GM19328 (cell line): ENCODE measurements at regions not wholly inside any gene's neighbourhood (a gene's known extent, or its start where the extent isn't known, plus 50 kb on each side); places are given as distances from the start of the nearest gene placed in this dataset.
"Not testable (repeated sequence)": the region's sequence is repeated elsewhere in the genome, so short reads cannot be mapped to it uniquely, and the experiment has no call there.

Experiments
- ATAC-seq: cut with Tn5 transposase; IDR thresholded peaks from one replicate; pipeline ENCODE4 v1.9.1; 2021; ENCODE audit warnings: mild to moderate bottlenecking, moderate library complexity; ENCODE audit not compliant: unreplicated experiment

DNA sequence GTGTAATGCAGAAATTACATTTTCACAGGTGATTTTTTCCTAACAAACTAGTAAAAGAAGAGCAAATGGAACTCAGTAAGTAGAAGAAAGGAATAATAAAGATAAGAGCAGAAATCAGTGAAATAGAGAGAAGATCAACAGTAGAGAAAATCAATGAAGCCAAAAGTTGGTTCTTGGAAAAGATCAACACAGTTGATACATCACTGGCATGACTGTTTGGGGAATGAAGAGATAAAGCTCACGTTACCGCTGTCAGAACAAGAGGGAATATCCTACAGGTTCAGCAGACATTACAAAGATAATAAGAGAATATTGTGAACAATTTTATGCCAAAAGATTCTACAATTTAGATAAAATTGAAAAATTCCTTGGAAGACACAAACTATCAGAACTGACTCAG is 146.4 kb downstream of the ACTR3B start:
- no peak for ATAC-seq

- no peak for ATAC-seq
Observed at GRCh38 chr7:152907042-152907761, 147.7 kb downstream of the ACTR3B start.

DNA sequence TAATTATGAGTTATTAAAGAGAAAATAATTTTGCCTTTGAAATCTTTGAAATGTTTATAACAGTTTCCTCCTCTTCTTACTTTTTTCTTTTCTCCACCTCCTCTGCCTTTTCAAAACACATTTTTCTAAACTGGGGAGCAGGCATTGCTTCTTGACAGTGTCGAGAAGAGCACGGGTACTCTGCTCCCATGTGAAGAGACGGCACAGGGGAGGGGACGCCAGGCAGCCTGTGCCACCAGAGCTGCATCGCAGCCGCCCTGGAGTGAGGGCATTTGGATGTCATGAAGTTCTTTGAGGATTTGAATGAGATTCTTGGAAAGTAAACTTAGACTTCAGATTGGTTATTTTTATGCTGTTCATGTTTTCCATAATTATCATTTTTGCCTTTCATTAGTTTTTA is 149.7 kb downstream of the ACTR3B start:
- ATAC-seq, result no peak

DNA sequence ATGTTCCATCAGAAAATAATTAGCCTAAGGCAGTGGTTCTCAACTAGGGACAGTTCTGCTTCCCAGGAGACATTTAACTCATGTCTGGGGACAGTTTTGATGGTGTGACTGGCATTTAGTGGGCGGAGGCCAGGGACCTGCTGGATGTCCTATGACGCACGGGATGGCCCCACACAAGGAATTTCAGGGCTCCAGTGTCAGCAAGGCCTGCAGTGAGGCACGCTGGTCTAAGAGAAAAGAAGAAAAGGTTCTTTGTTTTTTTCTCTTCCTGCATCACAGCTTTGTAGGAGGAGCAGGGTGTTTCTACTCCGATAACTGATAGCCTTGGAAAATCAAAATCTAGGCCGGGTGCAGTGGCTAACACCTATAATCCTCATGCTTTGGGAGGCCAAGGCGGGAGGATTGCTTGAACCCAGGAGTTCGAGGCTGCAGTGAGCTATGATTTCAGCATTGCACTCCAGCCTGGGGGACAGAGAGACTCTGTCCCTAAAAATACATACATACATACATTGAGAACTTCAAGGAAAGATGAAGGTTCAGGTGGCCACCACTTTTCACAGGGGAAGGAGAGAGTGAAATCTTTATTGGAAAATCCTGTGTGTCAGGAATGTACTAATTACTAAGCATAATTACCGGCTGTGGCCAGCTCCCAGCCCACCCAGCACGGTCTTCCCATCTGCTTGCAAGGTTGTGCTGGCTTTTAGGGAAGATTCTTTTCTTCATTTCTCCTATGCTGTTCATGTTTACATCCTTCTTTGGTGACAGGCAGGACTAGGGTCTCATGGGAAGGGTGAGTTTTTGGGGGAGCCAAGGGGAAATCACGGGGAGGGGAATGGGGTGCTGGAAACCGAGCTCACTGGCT is 150.4 kb downstream of the ACTR3B start:
- ATAC-seq, result no peak

DNA sequence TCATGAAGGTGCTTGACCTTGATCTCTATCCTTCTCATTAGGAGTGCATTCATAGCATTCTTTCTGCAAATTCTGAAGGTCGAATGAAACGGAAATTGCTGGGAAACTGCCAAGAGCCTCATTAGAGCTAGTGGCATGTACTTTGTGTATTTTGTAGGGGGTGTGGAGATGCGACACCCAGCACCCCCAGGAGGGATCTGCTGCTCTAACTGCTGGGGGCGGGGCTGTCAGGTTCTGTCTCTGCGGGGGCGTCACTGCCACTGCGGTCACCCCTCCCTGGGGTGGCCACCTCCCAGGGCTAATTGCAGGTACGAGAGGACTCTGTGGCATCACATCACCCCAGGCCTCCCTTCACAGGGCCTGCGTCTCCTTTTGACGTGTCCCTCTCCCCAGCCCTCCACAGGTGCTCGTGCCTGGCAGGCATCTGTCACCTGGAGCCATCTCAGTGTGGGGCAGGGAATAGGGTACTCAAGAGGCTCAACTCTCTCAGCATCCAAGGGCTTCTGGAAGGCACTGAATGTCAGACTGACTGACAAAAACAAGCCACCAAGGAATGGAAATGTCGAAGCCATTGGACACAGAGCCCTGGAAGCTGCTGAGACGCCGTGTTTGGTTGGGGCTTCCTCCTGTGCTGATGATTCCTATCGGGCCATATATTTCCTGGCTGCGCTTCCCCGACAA is 151.1 kb downstream of the ACTR3B start:
- ATAC-seq, result no peak

- no peak for ATAC-seq
Observed at GRCh38 chr7:152911226-152911560, 151.6 kb downstream of the ACTR3B start.

- ATAC-seq, result no peak
Observed at GRCh38 chr7:152911922-152912321, 152.4 kb downstream of the ACTR3B start.

DNA sequence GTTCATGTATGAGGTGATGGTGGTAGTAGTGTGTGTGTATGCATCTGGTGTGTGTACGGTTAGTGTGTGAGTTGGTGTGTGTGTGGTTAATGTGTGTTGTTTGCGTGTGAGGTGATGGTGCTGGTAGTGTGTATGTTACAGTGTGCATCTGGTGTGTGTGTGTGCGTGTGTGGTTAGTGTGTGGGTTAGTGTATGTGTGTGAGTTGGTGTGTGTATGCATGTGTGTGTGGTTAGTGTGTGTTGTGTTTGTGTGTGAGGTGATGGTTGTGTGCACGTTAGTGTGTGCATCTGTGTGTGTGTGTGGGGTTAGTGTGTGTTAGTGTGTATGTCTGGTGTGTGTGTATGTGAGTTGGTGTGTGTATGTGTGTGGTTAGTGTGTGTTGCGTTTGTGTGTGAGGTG is 153.0 kb downstream of the ACTR3B start:
- no peak for ATAC-seq

DNA sequence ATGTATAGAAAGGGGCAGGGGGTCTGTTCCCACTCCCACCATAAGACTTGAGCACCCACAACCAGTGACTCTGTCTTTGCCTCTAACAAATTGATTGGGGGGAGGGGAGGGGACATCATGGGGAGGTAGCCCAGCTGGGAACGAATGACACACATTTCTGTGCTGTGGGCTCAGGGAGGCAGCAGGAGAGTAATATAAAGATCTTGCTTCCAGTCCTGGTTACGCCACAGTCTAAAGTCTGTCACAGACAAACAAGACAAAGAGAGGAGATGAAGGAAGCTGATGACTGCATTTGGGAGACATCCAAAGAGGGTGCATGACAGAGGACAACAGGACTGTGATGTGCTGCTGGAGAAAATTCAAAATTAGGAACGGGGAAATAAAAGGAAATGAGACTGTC is 153.9 kb downstream of the ACTR3B start:
- ATAC-seq, result no peak

DNA sequence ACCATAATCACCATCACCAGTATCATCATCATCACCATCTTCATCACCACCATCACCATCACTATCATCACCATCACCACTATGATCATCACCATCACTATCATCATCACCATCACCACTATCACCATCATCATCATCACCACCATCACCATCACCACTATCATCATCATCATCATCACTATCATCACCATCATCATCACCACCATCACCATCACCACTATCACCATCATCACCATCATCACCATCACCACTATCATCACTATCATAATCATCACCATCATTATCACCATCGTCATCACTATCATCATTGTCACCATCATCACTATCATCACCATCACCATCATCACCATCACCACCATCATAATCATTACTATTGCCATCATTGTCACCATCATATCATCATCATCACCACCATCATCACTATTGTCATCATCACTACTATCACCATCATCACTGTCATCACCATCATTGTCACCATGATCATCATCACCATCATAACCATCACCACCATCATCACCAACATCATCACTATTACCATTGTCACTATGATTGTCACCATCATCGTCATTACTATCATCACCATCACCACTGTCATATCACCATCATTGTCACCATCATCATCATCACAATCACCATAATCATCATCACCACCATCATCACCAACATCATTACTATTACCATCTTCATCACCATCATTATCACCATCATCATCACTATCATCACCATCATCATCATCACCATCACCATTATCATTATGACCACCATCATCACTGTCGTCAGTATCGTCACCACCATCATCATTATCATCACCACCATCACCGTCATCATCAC is 154.7 kb downstream of the ACTR3B start:
- ATAC-seq, result no peak

DNA sequence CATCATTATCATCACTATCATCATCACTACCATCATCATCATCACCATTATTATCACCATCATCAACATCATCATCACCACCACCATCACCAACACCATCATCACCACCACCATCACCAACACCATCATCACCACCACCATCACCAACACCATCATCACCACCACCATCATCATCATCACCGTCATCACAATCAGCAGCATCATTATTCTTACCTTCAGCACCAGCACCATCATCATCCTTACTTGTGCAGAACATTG is 155.2 kb downstream of the ACTR3B start:
- not testable (repeated sequence) for ATAC-seq

DNA sequence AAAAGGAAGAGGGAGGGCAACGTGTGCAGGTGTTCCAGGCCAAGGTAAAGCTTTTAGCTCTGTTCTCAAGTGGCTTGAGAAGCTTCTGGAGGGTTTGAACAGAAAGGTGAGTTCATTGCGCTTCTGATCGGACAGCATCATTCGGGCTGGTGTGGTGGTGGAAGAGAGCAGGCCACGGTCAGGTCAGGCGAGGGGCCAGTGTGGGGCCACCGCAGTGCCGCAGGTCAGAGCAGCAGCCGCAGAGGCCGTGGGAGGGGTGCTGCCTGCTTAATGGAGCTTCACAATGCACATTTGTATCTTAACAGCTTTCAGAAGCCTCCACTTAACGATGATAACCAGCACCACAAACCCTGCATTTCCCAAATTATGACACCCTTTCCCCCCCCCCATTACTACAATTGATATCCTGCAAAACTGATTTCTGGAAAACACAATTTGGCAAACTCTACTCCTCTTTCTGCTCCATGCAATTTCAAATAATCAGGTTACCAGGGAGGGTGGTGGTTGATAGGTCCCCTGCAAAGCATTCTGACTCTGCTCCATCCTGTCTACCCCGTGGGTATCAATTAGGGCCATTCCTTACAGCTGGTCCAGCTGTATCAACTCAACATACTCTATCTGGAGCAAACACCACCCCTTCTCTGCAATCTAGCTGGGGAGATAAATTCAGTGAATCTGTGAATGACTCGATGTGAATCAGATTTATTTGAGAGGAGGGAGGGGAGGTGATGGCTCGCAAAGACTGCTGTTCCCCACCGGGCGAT is 162.9 kb downstream of the ACTR3B start:
- ATAC-seq, result no peak

DNA sequence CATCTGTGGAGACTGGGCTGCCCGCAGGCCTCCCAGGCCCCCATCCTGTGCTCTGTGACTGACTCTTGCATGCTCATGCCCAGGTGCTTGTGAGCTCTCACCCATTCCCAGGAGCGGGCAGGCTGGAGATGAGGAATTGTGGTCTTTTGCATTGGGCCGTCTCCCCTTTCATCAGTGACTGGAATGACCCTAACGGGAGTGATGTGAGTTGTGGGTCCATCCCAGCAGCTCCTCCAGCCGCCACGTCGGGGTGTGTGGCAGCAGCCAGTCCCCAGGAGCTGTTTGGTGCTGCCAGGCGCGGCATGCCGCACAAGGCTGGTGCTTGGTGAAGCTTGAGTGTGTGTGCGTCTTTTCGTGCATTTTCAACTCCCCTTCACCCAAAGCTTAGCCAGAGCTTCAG is 164.2 kb downstream of the ACTR3B start:
- no peak for ATAC-seq

- ATAC-seq, result no peak
Observed at GRCh38 chr7:152924238-152924637, 164.7 kb downstream of the ACTR3B start.

- no peak for ATAC-seq
Observed at GRCh38 chr7:152924826-152925411, 165.4 kb downstream of the ACTR3B start.

DNA sequence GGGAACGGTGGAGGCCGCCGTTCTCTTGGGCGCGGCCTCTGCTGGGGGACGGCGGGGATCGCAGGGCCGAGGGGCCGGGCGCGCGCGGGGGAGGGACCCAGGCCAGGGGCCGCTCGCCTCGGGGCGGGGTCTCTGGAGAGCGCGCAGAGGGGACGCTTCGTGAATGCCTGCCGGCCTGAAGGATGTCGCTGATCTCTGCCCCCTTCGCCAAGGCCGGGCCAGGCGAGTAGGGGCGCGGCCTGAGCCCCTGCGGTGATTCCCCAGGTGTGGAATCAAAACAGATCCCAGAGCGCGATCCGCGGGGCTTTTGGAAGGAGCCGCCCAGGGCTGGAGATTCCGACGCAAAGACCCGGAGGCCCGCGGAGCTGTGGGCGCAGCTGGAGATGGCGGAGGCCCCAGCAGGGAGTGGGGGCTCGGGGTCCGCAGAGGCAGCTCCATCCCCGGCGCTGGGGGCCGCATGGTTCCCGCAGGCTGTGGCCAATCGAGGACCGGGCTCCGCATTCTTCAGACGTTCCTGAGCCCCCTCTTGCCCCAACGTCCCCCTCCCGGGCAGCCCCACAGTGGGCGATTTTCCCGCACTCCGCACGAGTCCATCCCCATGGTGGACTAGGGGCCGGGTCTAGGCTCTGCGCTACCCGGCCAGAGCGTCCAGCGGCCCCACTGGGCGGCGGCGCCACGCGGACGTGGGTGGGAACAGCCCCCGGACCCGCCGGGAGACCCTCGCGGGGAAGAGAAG is 166.0 kb downstream of the ACTR3B start:
- ATAC-seq, result no peak

DNA sequence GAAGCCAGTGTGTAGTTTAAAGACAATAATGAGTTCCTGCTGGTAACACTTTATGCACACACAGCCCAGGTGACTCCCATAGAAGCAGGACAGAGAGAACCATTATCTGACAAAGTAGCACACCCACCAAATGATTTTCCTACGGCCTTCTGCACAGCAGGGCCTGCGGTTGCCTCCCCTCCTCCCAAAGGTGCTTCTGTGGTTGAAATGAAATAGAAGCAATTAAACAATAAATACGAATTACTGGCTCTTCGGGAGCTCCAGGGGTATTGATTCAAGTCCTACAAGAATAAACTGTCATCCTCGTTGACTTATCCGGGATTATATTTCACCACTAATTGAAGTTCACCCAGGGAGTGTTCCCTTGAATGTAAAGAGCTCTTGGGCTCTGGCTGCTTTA is 172.1 kb downstream of the ACTR3B start:
- no peak for ATAC-seq

- no peak for ATAC-seq
Observed at GRCh38 chr7:152937282-152937681, 177.7 kb downstream of the ACTR3B start.

- ATAC-seq, result not testable (repeated sequence)
Observed at GRCh38 chr7:152946616-152947015, 187.1 kb downstream of the ACTR3B start.
